Caco-2 (cell line): ENCODE measurements at regions not wholly inside any gene's neighbourhood (a gene's known extent, or its start where the extent isn't known, plus 50 kb on each side); places are given as distances from the start of the nearest gene placed in this dataset.

Experiments used
- BruUV-seq: library from RNA; stranded (reverse); fragments of 400-500 nt; replicated peaks from 2 replicates; lab custom pipeline; 2021; lab: Mats Ljungman, UMichigan
- CTCF ChIA-PET: fragments of 300-600 bp; sonication (Branson Sonifier 250); formaldehyde crosslinking; loops from one replicate; lab custom pipeline; 2022; ENCODE audit warnings: antibody characterized with exemption; lab: Charles Lee
- POLR2A ChIA-PET: fragments of 300-600 bp; sonication (Branson Sonifier 250); formaldehyde crosslinking; loops from one replicate; lab custom pipeline; 2022; ENCODE audit warnings: antibody characterized with exemption; lab: Charles Lee
- DNase-seq, 2 experiments: peaks; one replicate each; pipeline versions ENCODE4 v3.0.0 to v3.0.0-alpha.2; 2020 to 2022
- H3K27me3 ChIP-seq: replicated peaks from 2 replicates; pipeline ENCODE4 v1.6.0; 2011; ENCODE audit warnings: low read length; ENCODE audit not compliant: control insufficient read depth, insufficient read depth
- H3K36me3 ChIP-seq: 2 replicates; pipeline ENCODE4 v1.5.1; 2011; ENCODE audit warnings: low read length; ENCODE audit not compliant: control insufficient read depth, insufficient read depth
- H3K4me1 ChIP-seq: fragments of 250-450 bp; sonication (Bioruptor Pico); 2 replicates; pipeline ENCODE4 v1.5.1; 2020; ENCODE audit warnings: mild to moderate bottlenecking
- H3K4me3 ChIP-seq: 2 replicates; pipeline ENCODE4 v1.5.1; 2011; ENCODE audit warnings: low read depth, mild to moderate bottlenecking, control low read depth, low read length
- H3K9me3 ChIP-seq: fragments of 250-450 bp; sonication (Bioruptor Pico); 2 replicates; pipeline ENCODE4 v1.5.1; 2020; ENCODE audit warnings: mild to moderate bottlenecking, moderate library complexity
- H3K27ac Mint-ChIP-seq: one replicate; pipeline ENCODE4 v1.8.0; 2022; ENCODE audit warnings: mixed read lengths; ENCODE audit not compliant: unreplicated experiment
- H3K27me3 Mint-ChIP-seq: one replicate; pipeline ENCODE4 v1.8.0; 2022; ENCODE audit warnings: mixed read lengths; ENCODE audit not compliant: insufficient read depth, unreplicated experiment
- H3K36me3 Mint-ChIP-seq: one replicate; pipeline ENCODE4 v1.8.0; 2022; ENCODE audit warnings: mild to moderate bottlenecking, mixed read lengths; ENCODE audit not compliant: insufficient read depth, unreplicated experiment
- H3K4me1 Mint-ChIP-seq: one replicate; pipeline ENCODE4 v1.8.0; 2022; ENCODE audit warnings: low read depth, mixed read lengths; ENCODE audit not compliant: unreplicated experiment
- H3K4me3 Mint-ChIP-seq: one replicate; pipeline ENCODE4 v1.8.0; 2022; ENCODE audit warnings: mild to moderate bottlenecking, moderate library complexity, mixed read lengths; ENCODE audit not compliant: unreplicated experiment
- H3K9me3 Mint-ChIP-seq: one replicate; pipeline ENCODE4 v1.8.0; 2022; ENCODE audit warnings: mixed read lengths; ENCODE audit not compliant: unreplicated experiment
- intact Hi-C: fragments of 100-400 bp; cut with micrococcal nuclease; formaldehyde crosslinking; loops from one replicate; pipeline ENCODE4 v1.10.0; 2022; ENCODE audit not compliant: unreplicated experiment
- TF ChIP-seq, protein P1 (sequence below), 2 experiments: fragments of 200-600 bp in 1 of 2; IDR thresholded peaks; 1 replicate in 1 of 2; 2 replicates in 1 of 2; pipeline versions ENCODE4 v1.5.1 to v1.8.0; 2011 to 2022; ENCODE audit warnings: antibody characterized with exemption in 1 of 2, control low read depth in 1 of 2, inconsistent platforms in 1 of 2, low read depth in 1 of 2, low read length in 1 of 2, mild to moderate bottlenecking in 1 of 2, moderate library complexity in 1 of 2; ENCODE audit not compliant: insufficient read depth in 1 of 2, severe bottlenecking in 1 of 2, unreplicated experiment in 1 of 2

DNA sequence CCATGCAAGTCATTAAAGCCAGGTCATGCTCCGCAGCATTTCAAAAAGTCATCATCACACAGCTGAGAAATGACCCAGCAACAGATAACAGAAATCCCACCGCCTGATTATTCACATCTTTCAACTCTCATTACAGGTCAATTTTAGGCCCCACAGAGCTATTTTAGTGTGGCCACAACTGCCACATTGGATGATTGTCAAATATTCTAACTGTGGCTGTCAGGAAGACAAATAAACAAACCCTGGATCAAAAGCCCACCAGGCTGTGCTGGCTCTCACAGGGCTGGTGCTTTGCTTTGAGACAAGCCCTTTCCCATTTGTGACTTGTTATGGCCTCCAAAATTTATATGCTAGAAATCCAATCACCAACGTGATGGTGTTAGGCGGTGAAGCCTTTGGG, 117.6 kb upstream of the CDC14C start:
- no peaks in the 10 kb centered on the region for H3K36me3 ChIP-seq
- Mint-ChIP-seq H3K27me3 (peaks cover 15% of the 10 kb centered on the region), H3K36me3 (no peaks in the 10 kb centered on the region), H3K27ac (no peak overlapping the region), H3K9me3 (no peaks in the 10 kb centered on the region), H3K4me1 (no peaks in the 10 kb centered on the region), H3K4me3 (no peak overlapping the region)
- no peak for DNase-seq
- TF ChIP-seq, protein P1, sequence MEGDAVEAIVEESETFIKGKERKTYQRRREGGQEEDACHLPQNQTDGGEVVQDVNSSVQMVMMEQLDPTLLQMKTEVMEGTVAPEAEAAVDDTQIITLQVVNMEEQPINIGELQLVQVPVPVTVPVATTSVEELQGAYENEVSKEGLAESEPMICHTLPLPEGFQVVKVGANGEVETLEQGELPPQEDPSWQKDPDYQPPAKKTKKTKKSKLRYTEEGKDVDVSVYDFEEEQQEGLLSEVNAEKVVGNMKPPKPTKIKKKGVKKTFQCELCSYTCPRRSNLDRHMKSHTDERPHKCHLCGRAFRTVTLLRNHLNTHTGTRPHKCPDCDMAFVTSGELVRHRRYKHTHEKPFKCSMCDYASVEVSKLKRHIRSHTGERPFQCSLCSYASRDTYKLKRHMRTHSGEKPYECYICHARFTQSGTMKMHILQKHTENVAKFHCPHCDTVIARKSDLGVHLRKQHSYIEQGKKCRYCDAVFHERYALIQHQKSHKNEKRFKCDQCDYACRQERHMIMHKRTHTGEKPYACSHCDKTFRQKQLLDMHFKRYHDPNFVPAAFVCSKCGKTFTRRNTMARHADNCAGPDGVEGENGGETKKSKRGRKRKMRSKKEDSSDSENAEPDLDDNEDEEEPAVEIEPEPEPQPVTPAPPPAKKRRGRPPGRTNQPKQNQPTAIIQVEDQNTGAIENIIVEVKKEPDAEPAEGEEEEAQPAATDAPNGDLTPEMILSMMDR (IDR thresholded peaks at IDR 0.05; ENCODE audit: insufficient read depth in 1 of 2, low read depth in 1 of 2, low read length in 1 of 2, severe bottlenecking in 1 of 2, unreplicated experiment in 1 of 2), result no peak
- no peaks in the 10 kb centered on the region for H3K9me3 ChIP-seq
- no peaks in the 10 kb centered on the region for H3K4me1 ChIP-seq
- H3K27me3 ChIP-seq, result no peaks in the 10 kb centered on the region
- intact Hi-C loops, result no loop called here
- H3K4me3 ChIP-seq, result no peak overlapping the region
- ChIA-PET CTCF (no interaction called here), POLR2A (no interaction called here)
- no TSS peak for BruUV-seq

DNA sequence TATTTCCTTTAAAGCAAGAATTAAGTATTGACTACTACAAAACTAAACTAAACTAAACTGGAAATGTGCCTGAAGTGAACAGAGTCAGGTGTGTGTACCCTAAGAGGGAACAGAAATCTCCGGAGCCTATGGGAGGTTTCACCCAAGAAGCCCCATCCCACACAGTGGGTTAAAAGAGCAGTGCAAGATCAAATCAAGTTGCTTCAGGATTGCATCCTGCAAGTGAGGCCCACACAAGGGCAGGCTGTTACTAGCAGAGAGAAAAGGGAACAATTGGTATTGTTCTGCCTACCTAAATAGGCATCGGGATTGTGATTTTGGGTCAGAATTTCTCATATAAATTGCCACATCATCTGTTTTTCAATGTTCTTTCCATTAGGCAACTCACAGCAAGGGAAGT, 113.3 kb upstream of the CDC14C start:
- POLR2A ChIA-PET, result no interaction called here
- Mint-ChIP-seq H3K27ac (no peak overlapping the region), H3K4me3 (no peak overlapping the region), H3K9me3 (no peaks in the 10 kb centered on the region), H3K27me3 (peaks cover 15% of the 10 kb centered on the region), H3K36me3 (no peaks in the 10 kb centered on the region), H3K4me1 (no peaks in the 10 kb centered on the region)
- DNase-seq, result no peak
- Histone ChIP-seq H3K4me3 (no peak overlapping the region), H3K4me1 (no peaks in the 10 kb centered on the region), H3K9me3 (no peaks in the 10 kb centered on the region), H3K27me3 (no peaks in the 10 kb centered on the region; the same call in 1 of the 2 replicates), H3K36me3 (no peaks in the 10 kb centered on the region)
- TF ChIP-seq, protein P1 (IDR thresholded peaks at IDR 0.05; ENCODE audit: insufficient read depth in 1 of 2, low read depth in 1 of 2, low read length in 1 of 2, severe bottlenecking in 1 of 2, unreplicated experiment in 1 of 2), result no peak
- no TSS peak for BruUV-seq
- intact Hi-C loops, result no loop called here
- CTCF ChIA-PET, result no interaction called here

DNA sequence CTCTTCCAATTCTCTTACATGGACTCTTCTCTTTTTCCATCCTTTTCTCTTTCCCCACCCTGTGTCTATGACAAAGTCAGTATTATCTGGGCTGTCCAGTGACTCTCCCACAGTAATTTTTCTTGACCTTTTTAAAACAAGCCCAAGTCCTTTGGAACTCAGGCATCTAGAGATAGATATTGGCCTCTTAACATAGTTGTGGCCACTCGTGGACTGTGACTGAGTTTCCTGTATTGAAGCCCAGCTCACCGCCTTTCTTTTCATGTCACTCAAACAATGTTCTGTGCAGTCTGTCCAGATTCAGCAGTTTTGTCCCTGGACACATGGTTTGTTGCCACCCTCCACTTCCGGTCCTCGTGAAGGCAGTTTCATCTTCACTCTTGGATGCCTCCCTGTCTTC, 110.9 kb upstream of the CDC14C start:
- no TSS peak for BruUV-seq
- Mint-ChIP-seq H3K4me1 (no peaks in the 10 kb centered on the region), H3K27ac (no peak overlapping the region), H3K9me3 (no peaks in the 10 kb centered on the region), H3K27me3 (peaks cover 11% of the 10 kb centered on the region), H3K36me3 (no peaks in the 10 kb centered on the region), H3K4me3 (no peak overlapping the region)
- TF ChIP-seq, protein P1 (IDR thresholded peaks at IDR 0.05; ENCODE audit: insufficient read depth in 1 of 2, low read depth in 1 of 2, low read length in 1 of 2, severe bottlenecking in 1 of 2, unreplicated experiment in 1 of 2), result no peak
- POLR2A ChIA-PET, result no interaction called here
- Histone ChIP-seq H3K9me3 (no peaks in the 10 kb centered on the region), H3K4me3 (no peak overlapping the region), H3K27me3 (no peaks in the 10 kb centered on the region; the same call in 1 of the 2 replicates), H3K36me3 (no peaks in the 10 kb centered on the region), H3K4me1 (no peaks in the 10 kb centered on the region)
- CTCF ChIA-PET, result no interaction called here
- intact Hi-C loops, result no loop called here
- DNase-seq, result no peak
